ENCODE measurements at regions not wholly inside any gene's neighbourhood (a gene's known extent, or its start where the extent isn't known, plus 50 kb on each side); places are given as distances from the start of the nearest gene placed in this dataset.

- no peak for TF ChIP-seq CTCF (IDR thresholded peaks at IDR 0.05)
- TF ChIP-seq POLR2A (IDR thresholded peaks at IDR 0.05), result no peak
These were observed 59.1 kb upstream of the MPEG1 start for GRCh38 chr11:59271811-59272327.

Data from body of pancreas (tissue), 4 donors.